SH-SY5Y (cell line): ENCODE measurements at regions not wholly inside any gene's neighbourhood (a gene's known extent, or its start where the extent isn't known, plus 50 kb on each side); places are given as distances from the start of the nearest gene placed in this dataset.

Source experiments
- GATA2 ChIP-seq: IDR thresholded peaks from 2 replicates; pipeline ENCODE4 v1.6.1; 2011; ENCODE audit warnings: mild to moderate bottlenecking, low read depth, low read length
- GATA3 ChIP-seq: IDR thresholded peaks from 2 replicates; pipeline ENCODE4 v1.6.1; 2011; ENCODE audit warnings: low read depth, mild to moderate bottlenecking, low read length, moderate library complexity

DNA sequence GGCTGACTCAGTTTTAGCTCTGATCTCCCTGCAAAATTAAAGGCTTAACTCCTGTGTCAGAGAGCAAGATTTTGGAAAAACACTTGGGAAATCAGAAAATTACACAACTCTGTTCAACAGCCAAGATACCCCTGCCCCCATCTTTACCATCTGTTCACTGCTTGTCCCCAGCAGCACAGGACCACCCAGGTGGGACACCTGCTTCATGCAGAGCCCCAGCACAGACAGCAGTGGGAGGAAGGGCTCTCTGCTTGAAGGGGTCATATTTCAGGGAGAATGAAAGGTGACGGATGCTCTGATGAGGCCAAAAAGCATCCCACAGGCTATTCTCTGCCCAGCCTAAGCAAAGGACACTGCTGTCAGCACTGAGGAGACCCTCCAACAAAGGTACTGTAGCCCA lies 584.6 kb upstream of the KLHL29 start:
- TF ChIP-seq GATA2, result no peak
- TF ChIP-seq GATA3, result no peak
